ENCODE measurements at regions not wholly inside any gene's neighbourhood (a gene's known extent, or its start where the extent isn't known, plus 50 kb on each side); places are given as distances from the start of the nearest gene placed in this dataset.

GRCh38 chr12:87368259-87368658 is 660.9 kb downstream of the C12orf50 start:
- CTCF ChIA-PET, result no interaction called here
- POLR2A ChIA-PET, result no interaction called here
- DNase-seq (ENCODE audit: extremely low spot score), result no peak

GRCh38 chr12:87365423-87365822 is 663.8 kb downstream of the C12orf50 start:
- POLR2A ChIA-PET, result no interaction called here
- CTCF ChIA-PET, result no interaction called here
- no peak for DNase-seq (ENCODE audit: extremely low spot score)
- no peak for TF ChIP-seq L3MBTL2 (conservative IDR thresholded peaks at IDR 0.05)
- TF ChIP-seq CTBP1 (IDR thresholded peaks at IDR 0.05; ENCODE audit: borderline replicate concordance), result no peak
- TF ChIP-seq SP1 (IDR thresholded peaks at IDR 0.05), result no peak
- no peak for TF ChIP-seq ZNF384 (IDR thresholded peaks at IDR 0.05)
- no peak for TF ChIP-seq LEF1 (IDR thresholded peaks at IDR 0.05; ENCODE audit: borderline replicate concordance)
- no peak for TF ChIP-seq ARNT (IDR thresholded peaks at IDR 0.05)
- no peak for TF ChIP-seq TARDBP (IDR thresholded peaks at IDR 0.05)
- TF ChIP-seq FOXK2 (IDR thresholded peaks at IDR 0.05), result no peak
- no peak for TF ChIP-seq SUZ12 (IDR thresholded peaks at IDR 0.05)
- TF ChIP-seq FOXM1 (IDR thresholded peaks at IDR 0.05; ENCODE audit: borderline replicate concordance), result no peak
- no peak for TF ChIP-seq ELF4 (IDR thresholded peaks at IDR 0.05)
- no peak for TF ChIP-seq NFRKB (IDR thresholded peaks at IDR 0.05)
- no peak for TF ChIP-seq FOXA1 (IDR thresholded peaks at IDR 0.05)
- TF ChIP-seq PKNOX1 (IDR thresholded peaks at IDR 0.05), result no peak
- TF ChIP-seq HDGF (IDR thresholded peaks at IDR 0.05; ENCODE audit: borderline replicate concordance), result no peak
- TF ChIP-seq BHLHE40 (IDR thresholded peaks at IDR 0.05; ENCODE audit: borderline replicate concordance), result no peak

More at GRCh38 chr12:87368259-87368658, 660.9 kb downstream of the C12orf50 start:
- TF ChIP-seq FOXK2 (IDR thresholded peaks at IDR 0.05) (no peak), SUZ12 (IDR thresholded peaks at IDR 0.05) (no peak), L3MBTL2 (conservative IDR thresholded peaks at IDR 0.05) (no peak), ARNT (IDR thresholded peaks at IDR 0.05) (no peak), ZNF384 (IDR thresholded peaks at IDR 0.05) (no peak), LEF1 (IDR thresholded peaks at IDR 0.05; ENCODE audit: borderline replicate concordance) (no peak), HDGF (IDR thresholded peaks at IDR 0.05; ENCODE audit: borderline replicate concordance) (no peak), BHLHE40 (IDR thresholded peaks at IDR 0.05; ENCODE audit: borderline replicate concordance) (no peak), TARDBP (IDR thresholded peaks at IDR 0.05) (no peak), NFRKB (IDR thresholded peaks at IDR 0.05) (no peak), CTBP1 (IDR thresholded peaks at IDR 0.05; ENCODE audit: borderline replicate concordance) (no peak), FOXM1 (IDR thresholded peaks at IDR 0.05; ENCODE audit: borderline replicate concordance) (no peak), PKNOX1 (IDR thresholded peaks at IDR 0.05) (no peak), ELF4 (IDR thresholded peaks at IDR 0.05) (no peak), FOXA1 (IDR thresholded peaks at IDR 0.05) (no peak), SP1 (IDR thresholded peaks at IDR 0.05) (no peak)

GRCh38 chr12:87363497-87364084 is 665.6 kb downstream of the C12orf50 start:
- ChIA-PET POLR2A (no interaction called here), CTCF (no interaction called here)
- TF ChIP-seq ZNF384 (IDR thresholded peaks at IDR 0.05), result no peak
- no peak for DNase-seq (ENCODE audit: extremely low spot score)

- ChIA-PET POLR2A (no interaction called here), CTCF (no interaction called here)
- DNase-seq (ENCODE audit: extremely low spot score), result no peak
- TF ChIP-seq ARNT (IDR thresholded peaks at IDR 0.05) (no peak), NFRKB (IDR thresholded peaks at IDR 0.05) (no peak), SP1 (IDR thresholded peaks at IDR 0.05) (no peak), FOXM1 (IDR thresholded peaks at IDR 0.05; ENCODE audit: borderline replicate concordance) (no peak), BHLHE40 (IDR thresholded peaks at IDR 0.05; ENCODE audit: borderline replicate concordance) (no peak), HDGF (IDR thresholded peaks at IDR 0.05; ENCODE audit: borderline replicate concordance) (no peak), SUZ12 (IDR thresholded peaks at IDR 0.05) (no peak), TARDBP (IDR thresholded peaks at IDR 0.05) (no peak), LEF1 (IDR thresholded peaks at IDR 0.05; ENCODE audit: borderline replicate concordance) (no peak), PKNOX1 (IDR thresholded peaks at IDR 0.05) (no peak), CTBP1 (IDR thresholded peaks at IDR 0.05; ENCODE audit: borderline replicate concordance) (no peak), FOXK2 (IDR thresholded peaks at IDR 0.05) (no peak), FOXA1 (IDR thresholded peaks at IDR 0.05) (no peak)
Observed at GRCh38 chr12:87349681-87350080, 679.5 kb downstream of the C12orf50 start.

GRCh38 chr12:87348071-87348470 is 681.1 kb downstream of the C12orf50 start:
- no peak for DNase-seq (ENCODE audit: extremely low spot score)
- CTCF ChIA-PET, result no interaction called here
- TF ChIP-seq FOXK2 (IDR thresholded peaks at IDR 0.05) (no peak), FOXA1 (IDR thresholded peaks at IDR 0.05) (no peak), FOXM1 (IDR thresholded peaks at IDR 0.05; ENCODE audit: borderline replicate concordance) (no peak), SP1 (IDR thresholded peaks at IDR 0.05) (no peak), CTBP1 (IDR thresholded peaks at IDR 0.05; ENCODE audit: borderline replicate concordance) (no peak), PKNOX1 (IDR thresholded peaks at IDR 0.05) (no peak), SUZ12 (IDR thresholded peaks at IDR 0.05) (no peak), HDGF (IDR thresholded peaks at IDR 0.05; ENCODE audit: borderline replicate concordance) (no peak), ZNF384 (IDR thresholded peaks at IDR 0.05) (no peak), NFRKB (IDR thresholded peaks at IDR 0.05) (no peak), ARNT (IDR thresholded peaks at IDR 0.05) (no peak), BHLHE40 (IDR thresholded peaks at IDR 0.05; ENCODE audit: borderline replicate concordance) (no peak), L3MBTL2 (conservative IDR thresholded peaks at IDR 0.05) (no peak), LEF1 (IDR thresholded peaks at IDR 0.05; ENCODE audit: borderline replicate concordance) (no peak), TARDBP (IDR thresholded peaks at IDR 0.05) (no peak), ELF4 (IDR thresholded peaks at IDR 0.05) (no peak)
- POLR2A ChIA-PET, result no interaction called here

Measured in HEK293T (cell line).